PC-9 (cell line): ENCODE measurements at regions not wholly inside any gene's neighbourhood (a gene's known extent, or its start where the extent isn't known, plus 50 kb on each side); places are given as distances from the start of the nearest gene placed in this dataset.

Experiments
- CTCF ChIP-seq: fragments of 200-600 bp; sonication (generic); conservative IDR thresholded peaks from 2 replicates; pipeline ENCODE4 v1.6.1; 2017; ENCODE audit warnings: mixed run types, antibody characterized with exemption, mild to moderate bottlenecking, moderate library complexity
- EZH2 ChIP-seq: fragments of 200-600 bp; sonication (generic); IDR thresholded peaks from 2 replicates; pipeline ENCODE4 v1.8.0; 2017; ENCODE audit warnings: antibody characterized with exemption, low read depth

DNA sequence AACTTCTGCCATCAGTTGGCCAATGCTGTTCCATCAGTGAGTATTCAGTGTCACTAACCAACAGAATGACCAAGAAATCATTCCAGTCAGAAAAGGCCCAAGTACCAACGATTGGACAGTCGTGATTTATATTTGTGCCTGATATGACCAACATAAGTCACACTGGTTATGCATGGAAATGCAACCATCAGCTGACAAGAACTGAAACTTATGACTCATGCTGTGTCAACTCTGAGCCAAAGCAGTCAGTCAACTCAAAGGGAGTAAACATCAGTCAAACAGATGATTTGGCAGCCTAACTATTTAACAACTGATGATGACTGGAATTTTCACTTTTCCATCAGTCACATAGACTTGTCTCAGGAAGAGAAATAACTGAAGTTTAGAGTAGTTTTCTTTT, 142.4 kb downstream of the ANXA2 start:
- no peak for TF ChIP-seq CTCF
- TF ChIP-seq EZH2: no peak
